MM.1S (cell line): ENCODE measurements at regions not wholly inside any gene's neighbourhood (a gene's known extent, or its start where the extent isn't known, plus 50 kb on each side); places are given as distances from the start of the nearest gene placed in this dataset.

Source experiments
- CTCF ChIP-seq: fragments of 300-600 bp; sonication (generic); IDR thresholded peaks from 2 replicates; pipeline ENCODE4 v1.5.1; 2016; ENCODE audit warnings: antibody characterized with exemption, low read length, mixed read lengths
- EZH2 ChIP-seq: fragments of 300-600 bp; sonication (generic); optimal IDR thresholded peaks from 2 replicates; pipeline ENCODE3; 2017; ENCODE audit warnings: low read depth, mild to moderate bottlenecking, antibody characterized with exemption, low read length, mixed read lengths
- EZH2phosphoT487 ChIP-seq: fragments of 300-600 bp; sonication (generic); IDR thresholded peaks from 2 replicates; pipeline ENCODE4 v1.6.1; 2018; ENCODE audit warnings: antibody characterized with exemption, low read length

GRCh38 chr6:25010176-25010575, 74.4 kb upstream of the RIPOR2 start:
- TF ChIP-seq CTCF, result no peak
- no peak for TF ChIP-seq EZH2
- no peak for TF ChIP-seq EZH2phosphoT487
